Panc1 (cell line): ENCODE measurements at regions not wholly inside any gene's neighbourhood (a gene's known extent, or its start where the extent isn't known, plus 50 kb on each side); places are given as distances from the start of the nearest gene placed in this dataset.

ENCODE experiments used
- ATAC-seq: fragments of 200-7000 bp; cut with Tn5 transposase; 2 replicates; pipeline ENCODE4 v1.9.1; 2020; ENCODE audit warnings: mild to moderate bottlenecking, moderate library complexity
- BruUV-seq: library from RNA; stranded (reverse); fragments of 400-500 nt; replicated peaks from 2 replicates; lab custom pipeline; 2021; lab: Mats Ljungman, UMichigan
- CTCF ChIA-PET: fragments of 300-600 bp; sonication (Branson Sonifier 250); formaldehyde crosslinking; loops from one replicate; lab custom pipeline; 2022; ENCODE audit warnings: antibody characterized with exemption; lab: Charles Lee
- POLR2A ChIA-PET: fragments of 300-600 bp; sonication (Branson Sonifier 250); formaldehyde crosslinking; loops from one replicate; lab custom pipeline; 2022; ENCODE audit warnings: antibody characterized with exemption; lab: Charles Lee
- DNase-seq: peaks from one replicate; pipeline ENCODE4 v3.0.0-alpha.2; 2010; ENCODE audit warnings: low read depth, low spot score
- H3K27ac ChIP-seq: 2 replicates; pipeline ENCODE4 v1.5.1; 2011; ENCODE audit warnings: mild to moderate bottlenecking, low read length, inconsistent platforms
- H3K27me3 ChIP-seq: fragments of 200-500 bp; sonication (Bioruptor generic); 2 replicates; pipeline ENCODE4 v1.6.0; 2014; ENCODE audit warnings: low read length, inconsistent platforms; ENCODE audit not compliant: control insufficient read depth, insufficient read depth
- H3K36me3 ChIP-seq: fragments of 200-500 bp; sonication (Bioruptor generic); 2 replicates; pipeline ENCODE4 v1.5.1; 2014; ENCODE audit warnings: inconsistent platforms, mild to moderate bottlenecking, low read length, moderate library complexity; ENCODE audit not compliant: control insufficient read depth, insufficient read depth
- H3K4me1 ChIP-seq: 2 replicates; pipeline ENCODE4 v1.5.1; 2011; ENCODE audit warnings: inconsistent platforms, mild to moderate bottlenecking, low read length, moderate library complexity; ENCODE audit not compliant: control insufficient read depth, insufficient read depth
- H3K4me3 ChIP-seq, 2 experiments: 2 replicates each; pipeline ENCODE4 v1.5.1; 2011 to 2012; ENCODE audit warnings: low read depth in 2 of 2, low read length in 2 of 2, mild to moderate bottlenecking in 2 of 2, inconsistent platforms in 1 of 2, moderate library complexity in 1 of 2
- H3K9me3 ChIP-seq: fragments of 200-500 bp; sonication (Bioruptor generic); 2 replicates; pipeline ENCODE4 v1.5.1; 2014; ENCODE audit warnings: low read depth, mild to moderate bottlenecking, inconsistent platforms, low read length, moderate library complexity; ENCODE audit not compliant: control insufficient read depth, insufficient read depth
- POLR2AphosphoS5 ChIP-seq: IDR thresholded peaks from 2 replicates; pipeline ENCODE4 v1.6.1; 2012; ENCODE audit warnings: mild to moderate bottlenecking, low read depth, low read length, moderate library complexity
- SIN3A ChIP-seq: IDR thresholded peaks from 2 replicates; pipeline ENCODE4 v1.6.1; 2012; ENCODE audit warnings: low read depth, mild to moderate bottlenecking, low read length, moderate library complexity, borderline replicate concordance; ENCODE audit not compliant: insufficient read depth
- TCF7L2 ChIP-seq: IDR thresholded peaks from 2 replicates; pipeline ENCODE4 v1.6.1; 2011; ENCODE audit warnings: mild to moderate bottlenecking, low read depth, low read length, inconsistent platforms
- in situ Hi-C: cut with HindIII; loops from 2 replicates; pipeline ENCODE4 v1.10.0; 2016; ENCODE audit warnings: low sequenced_read_pairs, low pct_unique_long_range_greater_than_20kb
- intact Hi-C: fragments of 100-400 bp; cut with micrococcal nuclease; formaldehyde crosslinking; loops from one replicate; pipeline ENCODE4 v1.10.0; 2022; ENCODE audit not compliant: unreplicated experiment
- TF ChIP-seq, protein P1 (sequence below), 2 experiments: IDR thresholded peaks; 2 replicates each; pipeline ENCODE4 v1.6.1; 2011 to 2012; ENCODE audit warnings: low read depth in 2 of 2, control low read depth in 1 of 2, low read length in 1 of 2, mild to moderate bottlenecking in 1 of 2, moderate library complexity in 1 of 2; ENCODE audit not compliant: insufficient read depth in 1 of 2
- TF ChIP-seq, protein P2 (sequence below): fragments of 450-650 bp; IDR thresholded peaks from 2 replicates; pipeline ENCODE4 v1.5.1; 2017; ENCODE audit warnings: mild to moderate bottlenecking

DNA sequence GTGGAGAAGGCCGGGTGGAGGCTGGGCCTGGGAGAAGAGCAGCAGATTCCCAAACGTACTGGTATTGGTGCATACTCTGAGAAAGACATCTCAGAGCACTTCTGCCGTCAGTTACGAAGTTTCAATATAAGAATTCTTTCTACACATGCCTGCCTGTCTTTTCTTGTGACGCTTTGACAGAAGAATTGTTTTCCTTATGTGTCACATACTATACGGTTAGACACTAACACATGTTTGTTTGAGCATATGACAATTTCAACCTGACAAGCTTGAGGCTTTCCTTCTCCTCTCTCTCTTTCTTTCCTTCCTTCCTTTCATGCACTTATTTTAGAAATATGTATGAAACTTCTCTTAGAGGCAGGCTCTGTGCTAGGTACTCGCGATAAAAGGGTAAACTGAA is 360.0 kb downstream of the QKI start:
- ChIA-PET CTCF (no interaction called here), POLR2A (no interaction called here)
- in situ Hi-C loops (no loop called here), intact Hi-C loops (no loop called here)
- Histone ChIP-seq H3K27me3 (peaks cover 2% of the 10 kb centered on the region; the same call in 1 of the 2 replicates), H3K27ac (no peak overlapping the region), H3K4me3 (no peak overlapping the region), H3K36me3 (no peaks in the 10 kb centered on the region), H3K9me3 (no peaks in the 10 kb centered on the region), H3K4me1 (no peaks in the 10 kb centered on the region)
- TF ChIP-seq, protein P1, sequence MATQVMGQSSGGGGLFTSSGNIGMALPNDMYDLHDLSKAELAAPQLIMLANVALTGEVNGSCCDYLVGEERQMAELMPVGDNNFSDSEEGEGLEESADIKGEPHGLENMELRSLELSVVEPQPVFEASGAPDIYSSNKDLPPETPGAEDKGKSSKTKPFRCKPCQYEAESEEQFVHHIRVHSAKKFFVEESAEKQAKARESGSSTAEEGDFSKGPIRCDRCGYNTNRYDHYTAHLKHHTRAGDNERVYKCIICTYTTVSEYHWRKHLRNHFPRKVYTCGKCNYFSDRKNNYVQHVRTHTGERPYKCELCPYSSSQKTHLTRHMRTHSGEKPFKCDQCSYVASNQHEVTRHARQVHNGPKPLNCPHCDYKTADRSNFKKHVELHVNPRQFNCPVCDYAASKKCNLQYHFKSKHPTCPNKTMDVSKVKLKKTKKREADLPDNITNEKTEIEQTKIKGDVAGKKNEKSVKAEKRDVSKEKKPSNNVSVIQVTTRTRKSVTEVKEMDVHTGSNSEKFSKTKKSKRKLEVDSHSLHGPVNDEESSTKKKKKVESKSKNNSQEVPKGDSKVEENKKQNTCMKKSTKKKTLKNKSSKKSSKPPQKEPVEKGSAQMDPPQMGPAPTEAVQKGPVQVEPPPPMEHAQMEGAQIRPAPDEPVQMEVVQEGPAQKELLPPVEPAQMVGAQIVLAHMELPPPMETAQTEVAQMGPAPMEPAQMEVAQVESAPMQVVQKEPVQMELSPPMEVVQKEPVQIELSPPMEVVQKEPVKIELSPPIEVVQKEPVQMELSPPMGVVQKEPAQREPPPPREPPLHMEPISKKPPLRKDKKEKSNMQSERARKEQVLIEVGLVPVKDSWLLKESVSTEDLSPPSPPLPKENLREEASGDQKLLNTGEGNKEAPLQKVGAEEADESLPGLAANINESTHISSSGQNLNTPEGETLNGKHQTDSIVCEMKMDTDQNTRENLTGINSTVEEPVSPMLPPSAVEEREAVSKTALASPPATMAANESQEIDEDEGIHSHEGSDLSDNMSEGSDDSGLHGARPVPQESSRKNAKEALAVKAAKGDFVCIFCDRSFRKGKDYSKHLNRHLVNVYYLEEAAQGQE (IDR thresholded peaks at IDR 0.05; ENCODE audit: insufficient read depth in 1 of 2, low read depth in 2 of 2, low read length in 1 of 2), result no peak
- TF ChIP-seq, protein P2, sequence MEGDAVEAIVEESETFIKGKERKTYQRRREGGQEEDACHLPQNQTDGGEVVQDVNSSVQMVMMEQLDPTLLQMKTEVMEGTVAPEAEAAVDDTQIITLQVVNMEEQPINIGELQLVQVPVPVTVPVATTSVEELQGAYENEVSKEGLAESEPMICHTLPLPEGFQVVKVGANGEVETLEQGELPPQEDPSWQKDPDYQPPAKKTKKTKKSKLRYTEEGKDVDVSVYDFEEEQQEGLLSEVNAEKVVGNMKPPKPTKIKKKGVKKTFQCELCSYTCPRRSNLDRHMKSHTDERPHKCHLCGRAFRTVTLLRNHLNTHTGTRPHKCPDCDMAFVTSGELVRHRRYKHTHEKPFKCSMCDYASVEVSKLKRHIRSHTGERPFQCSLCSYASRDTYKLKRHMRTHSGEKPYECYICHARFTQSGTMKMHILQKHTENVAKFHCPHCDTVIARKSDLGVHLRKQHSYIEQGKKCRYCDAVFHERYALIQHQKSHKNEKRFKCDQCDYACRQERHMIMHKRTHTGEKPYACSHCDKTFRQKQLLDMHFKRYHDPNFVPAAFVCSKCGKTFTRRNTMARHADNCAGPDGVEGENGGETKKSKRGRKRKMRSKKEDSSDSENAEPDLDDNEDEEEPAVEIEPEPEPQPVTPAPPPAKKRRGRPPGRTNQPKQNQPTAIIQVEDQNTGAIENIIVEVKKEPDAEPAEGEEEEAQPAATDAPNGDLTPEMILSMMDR, result no peak
- TF ChIP-seq POLR2AphosphoS5, result no peak
- no peak for TF ChIP-seq SIN3A
- no peak for TF ChIP-seq TCF7L2
- ATAC-seq, result no peak
- BruUV-seq, result no TSS peak
- no peak for DNase-seq

DNA sequence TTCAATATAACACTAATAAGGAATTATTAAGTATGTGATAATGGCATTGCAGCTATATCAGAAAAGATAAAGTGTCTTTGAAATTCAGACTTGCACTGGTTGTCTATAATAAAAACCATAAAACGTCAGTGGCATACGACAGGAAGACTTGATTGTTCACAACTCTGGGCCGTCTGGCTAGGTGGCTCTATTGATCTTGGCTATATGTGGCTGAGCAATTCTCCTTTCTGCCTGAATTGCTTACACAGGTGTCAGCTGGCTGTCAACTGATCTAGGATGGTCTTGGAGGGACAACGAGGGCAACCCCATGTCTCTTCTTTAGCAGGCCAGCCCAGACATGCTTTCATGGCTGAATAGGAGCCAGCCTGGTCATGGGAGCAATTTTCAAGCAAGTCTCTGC is 359.1 kb downstream of the QKI start:
- ChIA-PET POLR2A (no interaction called here), CTCF (no interaction called here)
- Histone ChIP-seq H3K9me3 (no peaks in the 10 kb centered on the region), H3K4me3 (no peak overlapping the region), H3K36me3 (no peaks in the 10 kb centered on the region), H3K4me1 (no peaks in the 10 kb centered on the region), H3K27ac (no peak overlapping the region), H3K27me3 (peaks cover 2% of the 10 kb centered on the region; the same call in 1 of the 2 replicates)
- no TSS peak for BruUV-seq
- TF ChIP-seq, protein P1 (IDR thresholded peaks at IDR 0.05; ENCODE audit: insufficient read depth in 1 of 2, low read depth in 2 of 2, low read length in 1 of 2), result no peak
- TF ChIP-seq, protein P2, result no peak
- TF ChIP-seq SIN3A (no peak), TCF7L2 (no peak)
- no peak for ATAC-seq
- no peak for DNase-seq
- in situ Hi-C loops, result no loop called here
- intact Hi-C loops, result no loop called here
